ENCODE measurements at regions not wholly inside any gene's neighbourhood (a gene's known extent, or its start where the extent isn't known, plus 50 kb on each side); places are given as distances from the start of the nearest gene placed in this dataset.

DNA sequence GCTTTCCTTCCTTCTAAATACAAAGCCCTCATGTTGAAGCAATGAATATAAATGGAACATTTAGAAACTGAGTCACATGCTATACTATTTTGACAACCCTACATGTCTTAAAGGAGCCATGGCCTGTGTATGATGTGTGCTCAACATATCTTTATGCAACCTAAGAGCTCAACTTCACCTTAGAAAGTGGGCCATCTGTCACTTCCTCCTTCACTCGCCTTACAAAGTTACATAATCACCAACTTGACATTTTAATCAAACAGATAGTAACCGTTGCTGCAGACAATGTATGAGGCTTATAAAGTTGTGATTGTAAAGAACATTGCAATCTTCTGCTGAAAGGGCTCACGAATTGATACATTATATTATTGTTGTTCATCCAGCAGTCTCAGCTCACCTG is 163.6 kb downstream of the SERPINI1 start:
- WGBS: 72% methylated on average over 2 of the region's 3 CpGs

DNA sequence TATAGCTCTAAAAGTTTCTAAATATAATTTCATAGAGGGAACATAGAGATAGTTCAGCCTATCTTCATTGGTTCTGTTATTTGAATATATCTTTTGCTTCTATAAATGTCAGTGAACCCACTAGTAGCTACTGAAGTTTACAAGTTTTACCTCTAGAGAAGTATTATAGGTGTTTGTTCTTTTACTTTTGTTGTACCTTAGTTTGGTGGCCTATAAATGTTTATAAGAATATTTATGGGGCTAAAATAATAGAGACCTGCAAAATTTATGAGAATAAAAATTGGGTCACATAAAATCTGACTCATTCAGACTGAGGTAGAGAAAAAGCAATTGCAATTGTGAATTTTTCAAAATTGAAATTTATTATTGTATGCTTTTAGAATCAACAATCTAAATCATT is 162.6 kb downstream of the SERPINI1 start:
- no peaks in the 10 kb centered on the region for H3K4me1 ChIP-seq (ENCODE audit: control insufficient read depth, insufficient read depth, low read depth, low read length)
- H3K4me2 ChIP-seq (ENCODE audit: low read length, poor library complexity, severe bottlenecking): no peak overlapping the region
- H4K8ac ChIP-seq (ENCODE audit: low read length): no peak overlapping the region
- H3K9ac ChIP-seq (ENCODE audit: low read length): no peak overlapping the region
- no peak overlapping the region for H2AFZ ChIP-seq (ENCODE audit: low read depth, low read length)
- no peak overlapping the region for H4K91ac ChIP-seq (ENCODE audit: low read length)
- H3K4me3 ChIP-seq (ENCODE audit: insufficient read depth in 1 of 2, low read depth in 1 of 2, low read length in 2 of 2): no peak overlapping the region
- H3K27me3 ChIP-seq (ENCODE audit: control insufficient read depth in 1 of 2, insufficient read depth in 1 of 2, low read length in 2 of 2): no peaks in the 10 kb centered on the region
- no peak overlapping the region for H2BK15ac ChIP-seq (ENCODE audit: low read depth, poor library complexity, severe bottlenecking)
- DNase-seq: no peak
- no peak overlapping the region for H3K23ac ChIP-seq (ENCODE audit: low read length in 2 of 2)
- no peak overlapping the region for H3K14ac ChIP-seq (ENCODE audit: low read length in 2 of 2)
- H3K27ac ChIP-seq (ENCODE audit: low read length, poor library complexity, severe bottlenecking): no peak overlapping the region
- H3K79me1 ChIP-seq (replicated peaks; ENCODE audit: low read length, poor library complexity, severe bottlenecking): no peaks in the 10 kb centered on the region
- no peaks in the 10 kb centered on the region for H3K36me3 ChIP-seq (ENCODE audit: control insufficient read depth in 1 of 2, insufficient read depth in 2 of 2, low read depth in 1 of 2, low read length in 2 of 2)
- H2BK12ac ChIP-seq (ENCODE audit: low read length in 2 of 2): no peak overlapping the region
- H3K9me3 ChIP-seq (ENCODE audit: control insufficient read depth, low read length): no peaks in the 10 kb centered on the region
- H3K18ac ChIP-seq (ENCODE audit: low read depth in 1 of 2, low read length in 2 of 2): no peak overlapping the region
- no peak overlapping the region for H2AK5ac ChIP-seq (ENCODE audit: low read length, severe bottlenecking)
- H3K4ac ChIP-seq (ENCODE audit: low read depth in 1 of 2, low read length in 2 of 2): no peak overlapping the region
- no peak overlapping the region for H2BK5ac ChIP-seq (ENCODE audit: low read depth, low read length, poor library complexity, severe bottlenecking)
- H2BK120ac ChIP-seq (ENCODE audit: low read depth, low read length): no peak overlapping the region

More for the DNA sequence above, 163.6 kb downstream of the SERPINI1 start:
- Histone ChIP-seq H2AFZ (ENCODE audit: low read depth, low read length) (no peak overlapping the region), H3K14ac (ENCODE audit: low read length in 2 of 2) (no peak overlapping the region), H3K27me3 (ENCODE audit: control insufficient read depth in 1 of 2, insufficient read depth in 1 of 2, low read length in 2 of 2) (no peaks in the 10 kb centered on the region), H3K4me1 (ENCODE audit: control insufficient read depth, insufficient read depth, low read depth, low read length) (no peaks in the 10 kb centered on the region), H3K79me1 (replicated peaks; ENCODE audit: low read length, poor library complexity, severe bottlenecking) (no peaks in the 10 kb centered on the region), H3K9me3 (ENCODE audit: control insufficient read depth, low read length) (no peaks in the 10 kb centered on the region), H3K36me3 (ENCODE audit: control insufficient read depth in 1 of 2, insufficient read depth in 2 of 2, low read depth in 1 of 2, low read length in 2 of 2) (no peaks in the 10 kb centered on the region), H3K4ac (ENCODE audit: low read depth in 1 of 2, low read length in 2 of 2) (no peak overlapping the region), H2BK15ac (ENCODE audit: low read depth, poor library complexity, severe bottlenecking) (no peak overlapping the region), H3K27ac (ENCODE audit: low read length, poor library complexity, severe bottlenecking) (no peak overlapping the region), H4K91ac (ENCODE audit: low read length) (no peak overlapping the region), H3K4me2 (ENCODE audit: low read length, poor library complexity, severe bottlenecking) (no peak overlapping the region), H3K4me3 (ENCODE audit: insufficient read depth in 1 of 2, low read depth in 1 of 2, low read length in 2 of 2) (no peak overlapping the region), H2AK5ac (ENCODE audit: low read length, severe bottlenecking) (no peak overlapping the region), H2BK120ac (ENCODE audit: low read depth, low read length) (no peak overlapping the region), H3K18ac (ENCODE audit: low read depth in 1 of 2, low read length in 2 of 2) (no peak overlapping the region), H2BK12ac (ENCODE audit: low read length in 2 of 2) (no peak overlapping the region), H4K8ac (ENCODE audit: low read length) (no peak overlapping the region), H2BK5ac (ENCODE audit: low read depth, low read length, poor library complexity, severe bottlenecking) (no peak overlapping the region), H3K23ac (ENCODE audit: low read length in 2 of 2) (no peak overlapping the region), H3K9ac (ENCODE audit: low read length) (no peak overlapping the region)
- DNase-seq: no peak

DNA sequence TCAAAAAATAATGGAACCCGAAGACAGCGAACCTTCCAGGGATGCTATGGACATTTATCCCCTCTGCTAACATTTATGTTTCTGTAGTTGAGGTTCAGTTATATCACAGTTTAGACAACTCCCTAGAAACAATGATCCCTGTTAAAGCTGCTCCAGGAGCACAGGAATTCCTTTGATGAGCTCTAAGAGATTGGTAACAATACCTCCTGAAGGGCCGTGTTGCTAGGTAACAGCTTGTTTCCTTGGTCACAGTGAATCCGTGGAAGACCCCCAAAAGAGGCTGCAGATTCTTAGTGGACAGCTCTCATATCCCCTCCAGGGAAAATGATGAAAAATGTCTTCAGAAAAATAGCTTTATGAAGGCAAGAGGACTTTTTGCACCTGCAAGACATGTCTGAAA is 160.2 kb downstream of the SERPINI1 start:
- Histone ChIP-seq H2BK5ac (ENCODE audit: low read depth, low read length, poor library complexity, severe bottlenecking) (no peak overlapping the region), H3K4ac (ENCODE audit: low read depth in 1 of 2, low read length in 2 of 2) (no peak overlapping the region), H3K9me3 (ENCODE audit: control insufficient read depth, low read length) (no peaks in the 10 kb centered on the region), H3K18ac (ENCODE audit: low read depth in 1 of 2, low read length in 2 of 2) (no peak overlapping the region), H4K91ac (ENCODE audit: low read length) (no peak overlapping the region), H2AFZ (ENCODE audit: low read depth, low read length) (no peak overlapping the region), H3K14ac (ENCODE audit: low read length in 2 of 2) (no peak overlapping the region), H2BK120ac (ENCODE audit: low read depth, low read length) (no peak overlapping the region), H3K9ac (ENCODE audit: low read length) (no peak overlapping the region), H2BK15ac (ENCODE audit: low read depth, poor library complexity, severe bottlenecking) (no peak overlapping the region), H2BK12ac (ENCODE audit: low read length in 2 of 2) (no peak overlapping the region), H3K36me3 (ENCODE audit: control insufficient read depth in 1 of 2, insufficient read depth in 2 of 2, low read depth in 1 of 2, low read length in 2 of 2) (no peaks in the 10 kb centered on the region), H3K23ac (ENCODE audit: low read length in 2 of 2) (no peak overlapping the region), H3K79me1 (replicated peaks; ENCODE audit: low read length, poor library complexity, severe bottlenecking) (no peaks in the 10 kb centered on the region), H2AK5ac (ENCODE audit: low read length, severe bottlenecking) (no peak overlapping the region), H3K27me3 (ENCODE audit: control insufficient read depth in 1 of 2, insufficient read depth in 1 of 2, low read length in 2 of 2) (peaks cover 0 to 7% of the 10 kb centered on the region in 2 experiments), H3K4me2 (ENCODE audit: low read length, poor library complexity, severe bottlenecking) (no peak overlapping the region), H3K27ac (ENCODE audit: low read length, poor library complexity, severe bottlenecking) (no peak overlapping the region), H3K4me3 (ENCODE audit: insufficient read depth in 1 of 2, low read depth in 1 of 2, low read length in 2 of 2) (no peak overlapping the region), H3K4me1 (ENCODE audit: control insufficient read depth, insufficient read depth, low read depth, low read length) (no peaks in the 10 kb centered on the region), H4K8ac (ENCODE audit: low read length) (no peak overlapping the region)
- DNase-seq: no peak
- WGBS: 42% methylated on average over 2 of the region's 4 CpGs

DNA sequence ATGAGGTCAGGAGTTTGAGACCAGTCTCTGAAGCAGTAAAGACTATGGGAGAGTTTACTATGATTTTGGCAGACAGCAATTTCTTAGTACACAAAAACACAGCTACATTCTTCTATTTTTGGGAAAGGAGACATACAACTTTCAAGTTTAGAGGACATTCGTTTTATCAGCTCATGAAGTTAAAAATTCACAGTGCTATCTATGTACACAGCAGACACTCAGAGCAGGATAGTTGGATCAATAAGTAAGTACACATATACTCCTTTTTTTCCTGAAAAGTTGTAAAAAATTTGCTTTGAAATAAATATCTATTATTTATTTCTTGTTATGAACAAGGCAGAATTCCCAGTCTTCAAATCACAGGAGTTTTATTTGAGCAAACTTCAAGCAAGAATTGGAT is 159.7 kb downstream of the SERPINI1 start:
- Histone ChIP-seq H4K8ac (ENCODE audit: low read length) (no peak overlapping the region), H3K79me1 (replicated peaks; ENCODE audit: low read length, poor library complexity, severe bottlenecking) (no peaks in the 10 kb centered on the region), H2BK12ac (ENCODE audit: low read length in 2 of 2) (no peak overlapping the region), H2BK15ac (ENCODE audit: low read depth, poor library complexity, severe bottlenecking) (no peak overlapping the region), H3K27me3 (ENCODE audit: control insufficient read depth in 1 of 2, insufficient read depth in 1 of 2, low read length in 2 of 2) (peaks cover 0 to 11% of the 10 kb centered on the region in 2 experiments), H3K36me3 (ENCODE audit: control insufficient read depth in 1 of 2, insufficient read depth in 2 of 2, low read depth in 1 of 2, low read length in 2 of 2) (no peaks in the 10 kb centered on the region), H3K27ac (ENCODE audit: low read length, poor library complexity, severe bottlenecking) (no peak overlapping the region), H3K4me1 (ENCODE audit: control insufficient read depth, insufficient read depth, low read depth, low read length) (no peaks in the 10 kb centered on the region), H2AFZ (ENCODE audit: low read depth, low read length) (no peak overlapping the region), H3K23ac (ENCODE audit: low read length in 2 of 2) (no peak overlapping the region), H3K4me3 (ENCODE audit: insufficient read depth in 1 of 2, low read depth in 1 of 2, low read length in 2 of 2) (no peak overlapping the region), H3K18ac (ENCODE audit: low read depth in 1 of 2, low read length in 2 of 2) (no peak overlapping the region), H4K91ac (ENCODE audit: low read length) (no peak overlapping the region), H3K14ac (ENCODE audit: low read length in 2 of 2) (no peak overlapping the region), H2BK5ac (ENCODE audit: low read depth, low read length, poor library complexity, severe bottlenecking) (no peak overlapping the region), H3K9ac (ENCODE audit: low read length) (no peak overlapping the region), H3K9me3 (ENCODE audit: control insufficient read depth, low read length) (no peaks in the 10 kb centered on the region), H3K4ac (ENCODE audit: low read depth in 1 of 2, low read length in 2 of 2) (no peak overlapping the region), H2AK5ac (ENCODE audit: low read length, severe bottlenecking) (no peak overlapping the region), H2BK120ac (ENCODE audit: low read depth, low read length) (no peak overlapping the region), H3K4me2 (ENCODE audit: low read length, poor library complexity, severe bottlenecking) (no peak overlapping the region)
- DNase-seq: no peak
- no CpG with 5 or more reads among the region's 1 CpG for WGBS
